H7 (cell line): ENCODE measurements at regions not wholly inside any gene's neighbourhood (a gene's known extent, or its start where the extent isn't known, plus 50 kb on each side); places are given as distances from the start of the nearest gene placed in this dataset.
A peak's percentile ranks its signal among the peaks of the same experiment; 100 is the strongest.

Experiments
- DNase-seq: peaks from one replicate; pipeline ENCODE4 v3.0.0; 2012
- H3K27me3 ChIP-seq: 2 replicates; pipeline ENCODE4 v1.6.0; 2011; ENCODE audit warnings: mild to moderate bottlenecking, low read length; ENCODE audit not compliant: control insufficient read depth, insufficient read depth
- H3K36me3 ChIP-seq: replicated peaks from 2 replicates; pipeline ENCODE4 v1.5.1; 2011; ENCODE audit warnings: low read length; ENCODE audit not compliant: control insufficient read depth, insufficient read depth
- H3K4me3 ChIP-seq: 2 replicates; pipeline ENCODE4 v1.5.1; 2011; ENCODE audit warnings: low read depth, mild to moderate bottlenecking, control low read depth, low read length, moderate library complexity; ENCODE audit not compliant: insufficient read depth

DNA sequence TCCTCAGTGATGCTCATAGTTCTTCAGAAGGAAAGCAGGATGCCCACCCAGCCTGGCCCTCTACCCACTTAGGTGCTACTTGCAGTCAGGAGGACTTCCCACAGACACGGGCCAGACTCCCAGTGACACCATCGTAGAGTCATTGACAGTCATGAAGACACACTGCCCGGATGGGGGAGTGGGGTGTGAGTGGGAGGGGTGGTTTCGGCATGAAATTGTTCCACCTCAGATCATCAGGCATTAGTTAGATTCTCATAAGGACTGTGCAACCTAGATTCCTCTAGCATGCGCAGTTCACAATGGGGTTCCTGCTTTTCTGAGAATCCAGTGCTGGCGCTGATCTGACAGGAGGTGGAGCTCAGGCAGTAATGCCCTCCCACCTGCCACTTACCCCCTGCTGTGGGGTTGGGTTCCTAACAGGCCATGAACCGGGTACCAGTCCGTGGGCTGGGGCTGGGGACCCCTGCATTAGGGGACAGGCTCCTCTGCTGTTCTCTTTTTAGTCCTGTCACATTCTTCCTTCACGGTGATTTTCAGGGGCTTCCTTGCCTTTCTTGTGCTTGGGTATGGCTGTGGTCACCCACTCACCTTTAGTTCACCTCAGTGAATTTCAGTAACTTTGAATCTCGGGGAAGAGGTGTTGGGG lies 88.2 kb upstream of the ANKRD55 start:
- DNase-seq = no peak
- Histone ChIP-seq H3K4me3 (no peak overlapping the region), H3K27me3 (no peaks in the 10 kb centered on the region), H3K36me3 (no peaks in the 10 kb centered on the region)

DNA sequence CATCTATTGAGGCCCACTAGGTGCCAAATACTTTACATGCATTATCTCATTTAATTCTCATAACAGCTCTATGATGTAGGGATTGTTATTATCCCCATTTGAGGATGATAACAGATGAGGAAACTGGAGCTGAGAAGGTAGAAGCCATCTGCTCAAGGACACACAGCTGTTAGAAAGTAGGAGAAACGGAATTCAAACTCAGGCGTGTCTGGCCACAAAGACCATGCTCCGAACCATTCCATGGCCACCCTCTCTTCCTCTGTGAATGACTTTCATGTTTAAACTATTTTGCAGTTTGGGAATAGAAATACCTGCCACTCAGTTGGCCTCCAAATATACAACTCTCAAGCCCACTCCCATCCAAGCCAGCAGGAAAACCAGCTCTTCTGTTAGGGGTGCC lies 87.6 kb upstream of the ANKRD55 start:
- H3K27me3 ChIP-seq = no peaks in the 10 kb centered on the region
- DNase-seq = no peak

GRCh38 chr5:56319526-56320181 lies 86.5 kb upstream of the ANKRD55 start:
- Histone ChIP-seq H3K36me3 (no peaks in the 10 kb centered on the region), H3K4me3 (no peak overlapping the region), H3K27me3 (no peaks in the 10 kb centered on the region)
- DNase-seq = no peak

More for the DNA sequence above, 87.6 kb upstream of the ANKRD55 start:
- H3K36me3 ChIP-seq = no peaks in the 10 kb centered on the region
- no peak overlapping the region for H3K4me3 ChIP-seq

DNA sequence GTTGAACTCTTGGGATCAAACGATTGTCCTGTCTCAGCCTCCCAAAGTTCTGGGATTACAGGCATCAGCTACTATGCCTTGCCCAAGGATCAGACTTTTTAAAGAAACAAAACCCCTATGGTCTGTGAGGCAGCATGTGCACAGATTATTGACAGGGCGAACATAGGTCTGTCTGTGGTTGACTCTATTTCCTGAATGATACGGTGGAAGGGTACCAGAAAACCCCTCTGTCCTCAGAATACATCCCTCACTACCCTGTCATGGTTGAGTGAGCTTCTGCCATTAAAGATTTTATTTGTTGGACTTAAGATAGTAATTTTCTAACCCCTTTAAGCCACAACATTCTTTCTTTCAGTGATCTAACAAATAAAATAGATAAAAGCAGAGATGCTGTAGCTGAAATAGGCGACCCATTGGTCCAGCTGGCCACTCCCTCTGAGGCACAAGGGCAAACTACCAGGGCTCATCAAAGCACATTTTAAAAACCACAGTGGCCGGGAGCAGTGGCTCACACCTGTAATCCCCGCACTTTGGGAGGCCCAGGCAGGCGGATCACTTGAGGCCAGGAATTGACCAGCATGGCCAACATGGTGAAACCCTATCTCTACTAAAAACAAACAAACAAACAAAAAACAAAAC lies 84.9 kb upstream of the ANKRD55 start:
- Histone ChIP-seq H3K27me3 (no peaks in the 10 kb centered on the region), H3K36me3 (no peaks in the 10 kb centered on the region), H3K4me3 (no peak overlapping the region)
- DNase-seq = no peak

GRCh38 chr5:56316299-56316994 lies 83.3 kb upstream of the ANKRD55 start:
- DNase-seq = no peak
- Histone ChIP-seq H3K36me3 (no peaks in the 10 kb centered on the region), H3K4me3 (no peak overlapping the region), H3K27me3 (no peaks in the 10 kb centered on the region)

DNA sequence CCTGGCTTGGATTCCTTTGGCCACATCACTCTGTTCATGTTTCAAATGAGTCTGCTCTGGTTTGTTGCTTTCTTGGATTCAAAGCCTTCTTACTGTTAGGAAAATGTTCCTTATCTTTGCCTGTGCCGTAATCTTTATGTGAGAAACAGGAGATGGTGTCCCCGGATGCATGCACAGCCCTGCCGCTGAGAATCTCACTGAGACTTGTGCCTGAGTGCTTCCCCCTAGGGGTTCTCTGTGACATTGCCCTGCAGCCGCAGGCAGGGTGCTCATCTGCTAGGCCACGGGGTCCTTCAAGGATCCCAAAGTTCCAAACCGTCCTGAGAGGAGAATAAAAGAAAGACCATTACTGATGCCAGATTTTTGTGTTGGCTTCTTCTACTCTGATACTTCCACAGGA lies 81.4 kb upstream of the ANKRD55 start:
- DNase-seq = peak; percentile 56
- Histone ChIP-seq H3K27me3 (no peaks in the 10 kb centered on the region), H3K36me3 (no peaks in the 10 kb centered on the region), H3K4me3 (no peak overlapping the region)

GRCh38 chr5:56313596-56313995 lies 80.5 kb upstream of the ANKRD55 start:
- H3K27me3 ChIP-seq = no peaks in the 10 kb centered on the region
- H3K36me3 ChIP-seq = no peaks in the 10 kb centered on the region
- H3K4me3 ChIP-seq = no peak overlapping the region
- DNase-seq = no peak

DNA sequence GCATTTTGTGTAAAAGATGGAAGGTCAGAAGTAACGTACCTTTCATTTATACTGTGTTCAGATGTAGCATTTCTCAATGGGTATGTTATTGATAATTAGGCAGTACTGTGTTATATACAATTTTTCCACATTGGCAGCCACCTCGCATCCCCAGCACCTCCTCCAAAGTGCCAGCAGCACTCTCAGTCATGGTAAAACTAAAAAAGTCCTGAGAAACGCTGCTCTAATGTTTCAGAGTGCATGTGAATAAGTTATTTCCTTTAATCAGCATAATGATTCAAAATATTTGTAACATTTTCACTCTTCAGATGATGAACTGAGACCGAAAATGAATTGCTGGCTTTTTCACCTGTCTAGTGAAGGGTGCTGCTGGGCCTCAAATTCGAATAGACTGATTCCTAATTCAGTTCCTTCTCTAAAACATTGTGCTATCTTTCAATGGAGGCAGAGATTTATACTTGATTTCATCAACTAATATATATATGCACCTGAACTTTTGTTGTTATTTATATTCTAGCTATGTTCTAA lies 79.9 kb upstream of the ANKRD55 start:
- Histone ChIP-seq H3K27me3 (no peaks in the 10 kb centered on the region), H3K36me3 (no peaks in the 10 kb centered on the region), H3K4me3 (no peak overlapping the region)
- no peak for DNase-seq

DNA sequence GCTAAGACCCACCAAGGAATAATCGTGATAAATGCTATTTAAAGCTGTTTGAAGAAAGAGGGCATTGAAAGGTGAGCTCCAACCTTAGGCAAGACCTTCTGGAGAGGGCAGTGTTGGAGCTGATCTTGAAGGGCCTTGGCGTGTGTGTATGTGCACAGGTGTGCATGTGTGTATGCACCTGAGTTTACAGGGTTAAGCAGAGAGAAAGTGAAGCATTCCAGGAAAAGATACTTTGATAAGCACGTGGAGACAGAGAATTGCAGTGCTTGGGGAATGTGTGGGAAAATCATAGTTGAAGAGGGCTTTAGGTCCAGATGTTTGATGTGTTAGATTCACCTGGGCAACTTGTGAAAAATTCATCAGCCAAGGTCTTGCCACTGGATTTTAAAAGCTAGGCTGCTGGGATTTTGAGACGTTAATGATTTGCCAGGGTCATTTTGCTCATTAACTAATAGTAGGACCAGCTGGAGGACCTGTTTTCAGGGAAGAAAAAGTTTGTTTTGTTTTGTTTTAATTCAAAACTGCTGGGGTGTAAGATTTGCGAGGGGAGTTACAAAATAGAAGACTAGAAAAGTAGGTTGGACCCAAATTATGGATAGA lies 78.3 kb upstream of the ANKRD55 start:
- H3K36me3 ChIP-seq = no peaks in the 10 kb centered on the region
- DNase-seq = no peak
- H3K4me3 ChIP-seq = no peak overlapping the region
- H3K27me3 ChIP-seq = no peaks in the 10 kb centered on the region

GRCh38 chr5:56310711-56311204 lies 77.6 kb upstream of the ANKRD55 start:
- no peaks in the 10 kb centered on the region for H3K36me3 ChIP-seq
- no peak for DNase-seq
- H3K4me3 ChIP-seq = no peak overlapping the region
- no peaks in the 10 kb centered on the region for H3K27me3 ChIP-seq

GRCh38 chr5:56309262-56309826 lies 76.2 kb upstream of the ANKRD55 start:
- Histone ChIP-seq H3K36me3 (no peaks in the 10 kb centered on the region), H3K4me3 (no peak overlapping the region), H3K27me3 (no peaks in the 10 kb centered on the region)
- DNase-seq = no peak

- DNase-seq = no peak
- H3K27me3 ChIP-seq = no peaks in the 10 kb centered on the region
- no peak overlapping the region for H3K4me3 ChIP-seq
- no peaks in the 10 kb centered on the region for H3K36me3 ChIP-seq
Observed at GRCh38 chr5:56307714-56308333, 74.7 kb upstream of the ANKRD55 start.

- Histone ChIP-seq H3K4me3 (no peak overlapping the region), H3K36me3 (no peaks in the 10 kb centered on the region), H3K27me3 (no peaks in the 10 kb centered on the region)
- DNase-seq = no peak
Observed at GRCh38 chr5:56306433-56307150, 73.5 kb upstream of the ANKRD55 start.
